ENCODE measurements at regions not wholly inside any gene's neighbourhood (a gene's known extent, or its start where the extent isn't known, plus 50 kb on each side); places are given as distances from the start of the nearest gene placed in this dataset.

DNA sequence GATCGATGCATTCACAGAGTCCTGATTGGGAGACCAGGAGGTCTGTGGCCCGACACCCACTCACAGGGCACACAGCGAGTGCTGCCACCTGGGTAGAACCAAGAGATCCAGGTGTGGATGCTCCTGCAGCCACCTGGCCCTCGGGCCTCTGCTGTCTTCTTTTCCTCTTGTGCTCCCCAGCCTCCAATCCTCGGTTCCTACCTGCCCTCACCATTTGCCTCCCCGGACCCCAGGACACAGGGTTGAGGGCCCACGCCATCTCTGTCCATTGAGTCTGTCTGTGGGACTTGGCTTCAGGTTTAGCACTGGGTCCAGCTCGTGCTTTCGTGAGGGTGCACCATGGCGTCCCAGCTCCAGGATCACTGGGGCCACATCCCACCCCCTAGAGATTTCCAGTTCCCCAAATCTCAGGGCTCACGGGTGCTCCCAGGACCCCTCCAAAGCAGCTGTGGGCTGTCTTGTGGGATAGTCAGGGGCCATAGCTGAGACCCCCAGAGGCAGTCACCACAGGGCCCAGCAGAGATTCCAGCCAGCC, 591.1 kb downstream of the BRD1 start:
- Histone ChIP-seq H4K20me1 (ENCODE audit: low read depth, low read length) (no peaks in the 10 kb centered on the region), H2AFZ (ENCODE audit: low read depth, low read length, severe bottlenecking) (no peak overlapping the region), H3K79me2 (ENCODE audit: insufficient read depth, low read length) (no peaks in the 10 kb centered on the region), H3K36me3 (ENCODE audit: low read length) (no peaks in the 10 kb centered on the region), H3K27me3 (ENCODE audit: low read length) (no peaks in the 10 kb centered on the region), H3K4me2 (ENCODE audit: low read depth, low read length, poor library complexity, severe bottlenecking) (no peak overlapping the region), H3K27ac (ENCODE audit: low read depth, low read length) (no peak overlapping the region), H3K9me2 (replicated peaks; ENCODE audit: insufficient read depth, low read length) (no peaks in the 10 kb centered on the region), H3K9me3 (ENCODE audit: insufficient read depth, low read length) (no peaks in the 10 kb centered on the region), H3F3A (ENCODE audit: insufficient read depth) (no peaks in the 10 kb centered on the region), H3K9ac (ENCODE audit: low read length) (no peak overlapping the region), H3K4me3 (ENCODE audit: insufficient read depth, low read length, poor library complexity, severe bottlenecking) (no peak overlapping the region)
- no peak for TF ChIP-seq EZH2phosphoT487 (conservative IDR thresholded peaks at IDR 0.05; ENCODE audit: low read length)
- TF ChIP-seq, protein P1, sequence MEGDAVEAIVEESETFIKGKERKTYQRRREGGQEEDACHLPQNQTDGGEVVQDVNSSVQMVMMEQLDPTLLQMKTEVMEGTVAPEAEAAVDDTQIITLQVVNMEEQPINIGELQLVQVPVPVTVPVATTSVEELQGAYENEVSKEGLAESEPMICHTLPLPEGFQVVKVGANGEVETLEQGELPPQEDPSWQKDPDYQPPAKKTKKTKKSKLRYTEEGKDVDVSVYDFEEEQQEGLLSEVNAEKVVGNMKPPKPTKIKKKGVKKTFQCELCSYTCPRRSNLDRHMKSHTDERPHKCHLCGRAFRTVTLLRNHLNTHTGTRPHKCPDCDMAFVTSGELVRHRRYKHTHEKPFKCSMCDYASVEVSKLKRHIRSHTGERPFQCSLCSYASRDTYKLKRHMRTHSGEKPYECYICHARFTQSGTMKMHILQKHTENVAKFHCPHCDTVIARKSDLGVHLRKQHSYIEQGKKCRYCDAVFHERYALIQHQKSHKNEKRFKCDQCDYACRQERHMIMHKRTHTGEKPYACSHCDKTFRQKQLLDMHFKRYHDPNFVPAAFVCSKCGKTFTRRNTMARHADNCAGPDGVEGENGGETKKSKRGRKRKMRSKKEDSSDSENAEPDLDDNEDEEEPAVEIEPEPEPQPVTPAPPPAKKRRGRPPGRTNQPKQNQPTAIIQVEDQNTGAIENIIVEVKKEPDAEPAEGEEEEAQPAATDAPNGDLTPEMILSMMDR (IDR thresholded peaks at IDR 0.05; ENCODE audit: insufficient read depth, low read length, poor library complexity, severe bottlenecking): no peak

DNA sequence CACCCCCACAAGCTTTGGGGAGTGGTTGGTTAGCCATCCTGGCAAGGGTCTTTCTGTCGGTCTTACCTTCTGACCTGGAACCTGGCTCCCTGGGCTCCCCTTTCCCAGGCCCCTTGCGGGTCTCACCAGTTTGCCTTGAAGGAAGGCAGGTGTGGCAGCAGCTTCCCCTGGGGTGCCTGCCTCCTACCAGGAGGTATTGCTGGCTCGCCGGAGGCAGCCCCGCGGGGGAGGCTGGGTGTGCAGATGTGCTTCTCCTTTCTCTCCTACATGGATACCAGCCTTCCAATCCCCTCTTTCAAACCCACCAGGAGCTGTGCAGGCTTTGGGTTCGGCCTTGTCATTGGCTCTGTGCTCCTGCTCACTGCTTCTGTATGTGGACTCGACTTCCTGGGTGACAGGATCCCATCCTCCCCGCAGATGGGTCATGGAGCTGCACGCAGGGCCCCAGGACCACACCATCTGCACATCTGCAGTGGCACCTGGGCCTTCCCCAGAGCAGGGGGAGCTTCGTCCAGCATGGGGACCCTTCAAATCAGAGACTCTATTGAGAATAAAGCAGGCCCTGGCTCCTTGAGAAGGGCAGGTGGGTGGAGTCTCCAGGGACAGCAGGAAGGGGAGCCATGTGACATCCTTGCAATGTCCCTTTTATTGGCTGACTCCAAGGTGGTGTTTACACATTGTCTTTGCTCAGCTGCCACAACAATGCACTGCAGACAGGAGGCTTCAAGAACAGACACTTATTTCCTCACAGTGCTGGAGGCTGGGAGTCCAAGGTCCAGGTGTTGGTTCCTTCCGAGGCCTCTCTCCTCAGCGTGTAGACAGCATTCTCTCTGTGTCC, 592.0 kb downstream of the BRD1 start:
- no peaks in the 10 kb centered on the region for H3K27me3 ChIP-seq (ENCODE audit: low read length)
- TF ChIP-seq, protein P1 (IDR thresholded peaks at IDR 0.05; ENCODE audit: insufficient read depth, low read length, poor library complexity, severe bottlenecking): no peak
- no peak for TF ChIP-seq EZH2phosphoT487 (conservative IDR thresholded peaks at IDR 0.05; ENCODE audit: low read length)
- H3K9ac ChIP-seq (ENCODE audit: low read length): no peak overlapping the region
- H3K79me2 ChIP-seq (ENCODE audit: insufficient read depth, low read length): no peaks in the 10 kb centered on the region
- no peak overlapping the region for H2AFZ ChIP-seq (ENCODE audit: low read depth, low read length, severe bottlenecking)
- H3K27ac ChIP-seq (ENCODE audit: low read depth, low read length): no peak overlapping the region
- no peaks in the 10 kb centered on the region for H3K9me2 ChIP-seq (replicated peaks; ENCODE audit: insufficient read depth, low read length)
- no peaks in the 10 kb centered on the region for H3F3A ChIP-seq (ENCODE audit: insufficient read depth)
- H3K4me2 ChIP-seq (ENCODE audit: low read depth, low read length, poor library complexity, severe bottlenecking): no peak overlapping the region
- H4K20me1 ChIP-seq (ENCODE audit: low read depth, low read length): no peaks in the 10 kb centered on the region
- no peak overlapping the region for H3K4me3 ChIP-seq (ENCODE audit: insufficient read depth, low read length, poor library complexity, severe bottlenecking)
- no peaks in the 10 kb centered on the region for H3K9me3 ChIP-seq (ENCODE audit: insufficient read depth, low read length)
- H3K36me3 ChIP-seq (ENCODE audit: low read length): no peaks in the 10 kb centered on the region

DNA sequence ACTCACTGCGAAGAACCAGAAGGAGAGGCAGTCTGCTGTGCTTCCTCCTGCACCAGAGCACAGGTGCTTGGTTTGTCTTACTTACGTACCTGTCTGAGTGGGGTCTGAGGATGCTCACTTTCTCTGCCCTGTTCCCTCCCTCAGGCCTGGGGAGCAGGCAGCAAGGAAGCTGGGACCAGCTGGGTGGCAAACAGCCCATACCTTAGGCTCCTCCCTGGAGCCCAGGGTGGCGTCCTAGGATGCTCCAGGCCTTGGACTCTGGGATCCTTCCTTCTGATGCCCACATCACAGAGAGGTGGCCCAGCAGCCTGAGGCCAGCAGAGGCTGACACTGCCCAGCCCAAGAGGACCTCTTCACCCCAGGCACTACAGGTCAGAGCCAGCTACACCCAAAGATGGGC, 593.2 kb downstream of the BRD1 start:
- no peaks in the 10 kb centered on the region for H3F3A ChIP-seq (ENCODE audit: insufficient read depth)
- no peaks in the 10 kb centered on the region for H3K27me3 ChIP-seq (ENCODE audit: low read length)

More for the DNA sequence above, 593.2 kb downstream of the BRD1 start:
- TF ChIP-seq EZH2phosphoT487 (conservative IDR thresholded peaks at IDR 0.05; ENCODE audit: low read length): no peak
- TF ChIP-seq, protein P1 (IDR thresholded peaks at IDR 0.05; ENCODE audit: insufficient read depth, low read length, poor library complexity, severe bottlenecking): no peak
- Histone ChIP-seq H3K4me3 (ENCODE audit: insufficient read depth, low read length, poor library complexity, severe bottlenecking) (no peak overlapping the region), H2AFZ (ENCODE audit: low read depth, low read length, severe bottlenecking) (no peak overlapping the region), H3K9ac (ENCODE audit: low read length) (no peak overlapping the region), H3K79me2 (ENCODE audit: insufficient read depth, low read length) (no peaks in the 10 kb centered on the region), H4K20me1 (ENCODE audit: low read depth, low read length) (no peaks in the 10 kb centered on the region), H3K36me3 (ENCODE audit: low read length) (no peaks in the 10 kb centered on the region), H3K4me2 (ENCODE audit: low read depth, low read length, poor library complexity, severe bottlenecking) (no peak overlapping the region), H3K9me3 (ENCODE audit: insufficient read depth, low read length) (no peaks in the 10 kb centered on the region), H3K27ac (ENCODE audit: low read depth, low read length) (no peak overlapping the region), H3K9me2 (replicated peaks; ENCODE audit: insufficient read depth, low read length) (no peaks in the 10 kb centered on the region)
